ENCODE measurements at regions not wholly inside any gene's neighbourhood (a gene's known extent, or its start where the extent isn't known, plus 50 kb on each side); places are given as distances from the start of the nearest gene placed in this dataset.
"Not testable (repeated sequence)": the region's sequence is repeated elsewhere in the genome, so short reads cannot be mapped to it uniquely, and the experiment has no call there.

GRCh38 chr6:137623293-137623692, 129.1 kb upstream of the OLIG3 start:
- DNase-seq (ENCODE audit: low read depth in 1 of 2, low spot score in 1 of 2): no peak

GRCh38 chr6:137625100-137625661, 131.0 kb upstream of the OLIG3 start:
- no peak for DNase-seq (ENCODE audit: low read depth in 1 of 2, low spot score in 1 of 2)

- DNase-seq (ENCODE audit: low read depth in 1 of 2, low spot score in 1 of 2): no peak
These were observed 131.6 kb upstream of the OLIG3 start for GRCh38 chr6:137625808-137626207.

- DNase-seq (ENCODE audit: low read depth in 1 of 2, low spot score in 1 of 2): no peak
These were observed 136.5 kb upstream of the OLIG3 start for GRCh38 chr6:137630666-137631065.

GRCh38 chr6:137631323-137631722, 137.1 kb upstream of the OLIG3 start:
- DNase-seq (ENCODE audit: low read depth in 1 of 2, low spot score in 1 of 2): no peak

- not testable (repeated sequence) for DNase-seq (ENCODE audit: low read depth in 1 of 2, low spot score in 1 of 2)
These were observed 140.0 kb upstream of the OLIG3 start for GRCh38 chr6:137634177-137634576.

- DNase-seq (ENCODE audit: low read depth in 1 of 2, low spot score in 1 of 2): no peak
These were observed 142.9 kb upstream of the OLIG3 start for GRCh38 chr6:137637121-137637520.

GRCh38 chr6:137638926-137639706, 144.9 kb upstream of the OLIG3 start:
- no peak for DNase-seq (ENCODE audit: low read depth in 1 of 2, low spot score in 1 of 2)

GRCh38 chr6:137640086-137640485, 145.9 kb upstream of the OLIG3 start:
- no peak for DNase-seq (ENCODE audit: low read depth in 1 of 2, low spot score in 1 of 2)

- peak; percentile 14 to 32 for DNase-seq (ENCODE audit: low read depth in 1 of 2, low spot score in 1 of 2)
These were observed 147.4 kb upstream of the OLIG3 start for GRCh38 chr6:137641474-137642077.

- not testable (repeated sequence) for DNase-seq (ENCODE audit: low read depth in 1 of 2, low spot score in 1 of 2)
These were observed 149.0 kb upstream of the OLIG3 start for GRCh38 chr6:137643210-137643609.

GRCh38 chr6:137643644-137644043, 149.4 kb upstream of the OLIG3 start:
- DNase-seq (ENCODE audit: low read depth in 1 of 2, low spot score in 1 of 2): not testable (repeated sequence)

- DNase-seq (ENCODE audit: low read depth in 1 of 2, low spot score in 1 of 2): no peak
These were observed 151.7 kb upstream of the OLIG3 start for GRCh38 chr6:137645850-137646249.

- DNase-seq (ENCODE audit: low read depth in 1 of 2, low spot score in 1 of 2): no peak
These were observed 152.3 kb upstream of the OLIG3 start for GRCh38 chr6:137646484-137646883.

GRCh38 chr6:137647762-137648447, 153.7 kb upstream of the OLIG3 start:
- no peak for DNase-seq (ENCODE audit: low read depth in 1 of 2, low spot score in 1 of 2)

GRCh38 chr6:137650720-137651119, 156.5 kb upstream of the OLIG3 start:
- DNase-seq (ENCODE audit: low read depth in 1 of 2, low spot score in 1 of 2): no peak

- DNase-seq (ENCODE audit: low read depth in 1 of 2, low spot score in 1 of 2): no peak
These were observed 157.0 kb upstream of the OLIG3 start for GRCh38 chr6:137651178-137651577.

GRCh38 chr6:137651591-137652335, 157.6 kb upstream of the OLIG3 start:
- no peak for DNase-seq (ENCODE audit: low read depth in 1 of 2, low spot score in 1 of 2)

- no peak for DNase-seq (ENCODE audit: low read depth in 1 of 2, low spot score in 1 of 2)
These were observed 158.9 kb upstream of the OLIG3 start for GRCh38 chr6:137652961-137653705.

GRCh38 chr6:137653706-137654059, 159.5 kb upstream of the OLIG3 start:
- no peak for DNase-seq (ENCODE audit: low read depth in 1 of 2, low spot score in 1 of 2)
